Endothelial cell of umbilical vein (primary cell): ENCODE measurements at regions not wholly inside any gene's neighbourhood (a gene's known extent, or its start where the extent isn't known, plus 50 kb on each side); places are given as distances from the start of the nearest gene placed in this dataset.

Experiments
- BruUV-seq: library from RNA; stranded (reverse); fragments of 400-500 nt; replicated peaks from 2 replicates; lab custom pipeline; 2021; lab: Mats Ljungman, UMichigan
- CTCF ChIA-PET: fragments of 300-600, 350-600 bp; sonication (Branson Sonifier 250); formaldehyde crosslinking; loops from one replicate; lab custom pipeline; 2021; ENCODE audit warnings: antibody characterized with exemption, inconsistent platforms; lab: Charles Lee
- POLR2A ChIA-PET: fragments of 300-600, 350-600 bp; sonication (Branson Sonifier 250); formaldehyde crosslinking; loops from one replicate; lab custom pipeline; 2021; ENCODE audit warnings: antibody characterized with exemption, inconsistent platforms; lab: Charles Lee
- DNase-seq: peaks from one replicate; pipeline ENCODE4 v3.0.0-alpha.2; 2011; ENCODE audit warnings: low read depth, low spot score
- FAIRE-seq: peaks from 2 replicates; lab custom pipeline; 2011; peaks lifted over from hg19 to GRCh38; lab: Jason Lieb, UNC
- H2AFZ ChIP-seq: 2 replicates; pipeline ENCODE4 v1.6.0; 2012; ENCODE audit warnings: low read depth, low read length, control low read depth, inconsistent platforms
- H3K27ac ChIP-seq: 2 replicates; pipeline ENCODE4 v1.5.1; 2011; ENCODE audit warnings: low read depth, mild to moderate bottlenecking, control low read depth, low read length, moderate library complexity; ENCODE audit not compliant: insufficient read depth
- H3K27me3 ChIP-seq, 2 experiments: 2 replicates each; pipeline versions ENCODE4 v1.6.0 to v1.6.1; 2011; ENCODE audit warnings: low read length in 2 of 2, mixed read lengths in 1 of 2; ENCODE audit not compliant: control insufficient read depth in 2 of 2, insufficient read depth in 2 of 2
- H3K36me3 ChIP-seq, 2 experiments: 2 replicates in 1 of 2; 3 replicates in 1 of 2; pipeline ENCODE4 v1.5.1; 2011; ENCODE audit warnings: low read length in 2 of 2, mild to moderate bottlenecking in 1 of 2, moderate library complexity in 1 of 2; ENCODE audit not compliant: control insufficient read depth in 2 of 2, insufficient read depth in 2 of 2; ENCODE audit errors: extremely low read depth in 1 of 2
- H3K4me1 ChIP-seq: 3 replicates; pipeline ENCODE4 v1.5.1; 2011; ENCODE audit warnings: mild to moderate bottlenecking, low read length; ENCODE audit not compliant: control insufficient read depth, insufficient read depth; ENCODE audit errors: extremely low read depth
- H3K4me2 ChIP-seq: 2 replicates; pipeline ENCODE4 v1.6.1; 2011; ENCODE audit warnings: low read length, control low read depth, mixed read lengths; ENCODE audit not compliant: insufficient read depth
- H3K4me3 ChIP-seq, 3 experiments: fragments of 200-600 bp in 1 of 3; sonication (generic), shearing (Covaris generic) in 1 of 3; replicated peaks in 1 of 3; 2 replicates each; pipeline ENCODE4 v1.5.1; 2011 to 2016; ENCODE audit warnings: control low read depth in 3 of 3, low read length in 3 of 3, mild to moderate bottlenecking in 2 of 3, inconsistent platforms in 1 of 3, low read depth in 1 of 3, moderate library complexity in 1 of 3; ENCODE audit not compliant: insufficient read depth in 1 of 3
- H3K79me2 ChIP-seq: 2 replicates; pipeline ENCODE4 v1.6.0; 2012; ENCODE audit warnings: low read length, inconsistent platforms; ENCODE audit not compliant: control insufficient read depth, insufficient read depth
- H3K9ac ChIP-seq: replicated peaks from 2 replicates; pipeline ENCODE3; 2011; ENCODE audit warnings: low read length, control low read depth; ENCODE audit not compliant: insufficient read depth; ENCODE audit errors: extremely low read depth
- H3K9me1 ChIP-seq: replicated peaks from 3 replicates; pipeline ENCODE4 v1.6.0; 2011; ENCODE audit warnings: mild to moderate bottlenecking, low read length; ENCODE audit not compliant: control insufficient read depth, insufficient read depth; ENCODE audit errors: extremely low read depth
- H3K9me3 ChIP-seq: replicated peaks from 2 replicates; pipeline ENCODE4 v1.5.1; 2012; ENCODE audit warnings: low read length, inconsistent platforms; ENCODE audit not compliant: control insufficient read depth, insufficient read depth
- H4K20me1 ChIP-seq: replicated peaks from 2 replicates; pipeline ENCODE3; 2011; ENCODE audit warnings: mild to moderate bottlenecking, low read length; ENCODE audit not compliant: control insufficient read depth, insufficient read depth; ENCODE audit errors: extremely low read depth
- EZH2 ChIP-seq: IDR thresholded peaks from 2 replicates; pipeline ENCODE4 v1.6.1; 2012; ENCODE audit warnings: borderline replicate concordance, low read depth, mild to moderate bottlenecking, moderate library complexity, low read length, inconsistent platforms; ENCODE audit not compliant: severe bottlenecking
- FOS ChIP-seq: IDR thresholded peaks from 2 replicates; pipeline ENCODE4 v1.6.1; 2011; ENCODE audit warnings: mild to moderate bottlenecking, low read length, moderate library complexity, borderline replicate concordance; ENCODE audit not compliant: insufficient read depth
- GATA2 ChIP-seq: IDR thresholded peaks from 2 replicates; pipeline ENCODE4 v1.7.0; 2011; ENCODE audit warnings: low read depth, mild to moderate bottlenecking, moderate library complexity, mixed read lengths, low read length; ENCODE audit not compliant: insufficient read length, insufficient read depth
- JUN ChIP-seq: IDR thresholded peaks from 2 replicates; pipeline ENCODE4 v1.6.1; 2011; ENCODE audit warnings: borderline replicate concordance, low read depth; ENCODE audit not compliant: insufficient read length, insufficient read depth
- MYC ChIP-seq: IDR thresholded peaks from one replicate; pipeline ENCODE4 v1.6.1; 2011; ENCODE audit warnings: mild to moderate bottlenecking, low read depth, low read length
- POLR2A ChIP-seq: IDR thresholded peaks from 2 replicates; pipeline ENCODE4 v1.6.1; 2012; ENCODE audit warnings: low read depth, mild to moderate bottlenecking, control low read depth, low read length
- POLR2AphosphoS5 ChIP-seq: IDR thresholded peaks from 2 replicates; pipeline ENCODE4 v1.6.1; 2012; ENCODE audit warnings: low read depth, mild to moderate bottlenecking, control low read depth, low read length, moderate library complexity; ENCODE audit not compliant: insufficient read depth
- dilution Hi-C: fragments of 300-500 bp; cut with MboI; formaldehyde crosslinking; loops from one replicate; pipeline ENCODE4 v1.15.0; 2019; ENCODE audit warnings: low sequenced_read_pairs; ENCODE audit not compliant: extremely low pct_ligation_motif_present
- intact Hi-C: fragments of 100-400 bp; cut with micrococcal nuclease; formaldehyde crosslinking; loops from one replicate; pipeline ENCODE4 v1.10.0; 2022
- TF ChIP-seq, protein P1 (sequence below), 2 donors: IDR thresholded peaks; 1 replicate in 1 of 2; 2 replicates in 1 of 2; pipeline ENCODE4 v1.5.1; 2011; ENCODE audit warnings: low read length in 2 of 2, mild to moderate bottlenecking in 2 of 2, moderate library complexity in 2 of 2, control low read depth in 1 of 2, inconsistent platforms in 1 of 2, low read depth in 1 of 2; ENCODE audit not compliant: insufficient read depth in 1 of 2; ENCODE audit errors: extremely low read depth in 1 of 2
- TF ChIP-seq, protein P2 (sequence below): IDR thresholded peaks from 2 replicates; pipeline ENCODE4 v1.6.1; 2011; ENCODE audit not compliant: insufficient read depth, insufficient read length

DNA sequence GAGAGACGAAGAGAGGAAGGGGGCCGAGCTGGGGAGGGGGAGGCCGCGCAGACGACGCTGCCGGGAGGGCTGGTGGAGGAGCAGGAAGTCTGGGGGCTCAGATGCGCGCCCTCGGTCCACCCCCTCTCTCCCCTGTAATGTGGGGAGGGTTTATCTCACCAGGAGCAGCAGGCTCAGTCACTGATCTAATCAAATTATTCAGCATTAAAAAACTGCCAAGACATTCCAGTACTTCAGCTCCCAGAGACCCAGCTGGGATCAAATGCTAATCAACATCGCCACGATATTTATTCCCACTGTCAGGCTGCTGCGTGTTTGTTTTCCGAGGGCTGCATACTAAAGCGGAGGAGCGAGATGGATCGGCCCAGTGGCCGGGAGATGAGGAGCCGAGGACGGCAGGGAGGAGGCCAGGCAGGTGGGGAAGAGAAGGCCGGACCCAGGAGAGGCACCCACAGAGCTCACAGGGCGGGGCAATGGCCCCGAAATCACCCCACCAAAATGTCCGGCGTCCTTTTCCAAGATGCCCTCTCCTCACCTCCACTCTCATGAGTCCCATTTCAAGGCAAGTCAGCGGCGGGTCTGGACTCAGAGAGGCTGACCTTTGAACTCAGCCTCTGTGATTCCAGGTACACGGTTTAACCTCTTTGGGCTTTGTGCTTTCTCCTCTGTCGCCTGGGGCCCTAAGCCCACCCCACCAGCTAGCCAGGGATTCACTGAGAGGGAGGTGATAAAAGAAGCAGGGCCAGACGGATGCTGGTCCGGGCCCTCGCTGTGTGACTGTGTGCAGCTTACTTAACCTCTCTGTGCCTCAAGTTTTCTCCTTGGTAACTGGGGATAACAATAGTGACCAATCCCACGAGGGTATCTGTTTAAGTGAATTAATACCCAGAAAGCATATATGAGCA is 502.1 kb downstream of the MN1 start:
- Histone ChIP-seq H3K9me3 (no peaks in the 10 kb centered on the region), H3K4me1 (peaks cover 27% of the 10 kb centered on the region), H3K9me1 (no peaks in the 10 kb centered on the region), H3K79me2 (no peaks in the 10 kb centered on the region), H3K9ac (peak overlapping the region; percentile 33), H4K20me1 (no peaks in the 10 kb centered on the region), H3K36me3 (no peaks in the 10 kb centered on the region), H3K4me2 (peak overlapping the region; percentile 63), H2AFZ (peak overlapping the region; percentile 59), H3K27ac (peak overlapping the region; percentile 40), H3K27me3 (no peaks in the 10 kb centered on the region), H3K4me3 (peak overlapping the region in 2 of 3 experiments; percentile 3 to 34)
- TF ChIP-seq JUN (no peak), EZH2 (no peak), GATA2 (peak; percentile 27), FOS (no peak), POLR2AphosphoS5 (peak; percentile 19), POLR2A (peak; percentile 54), MYC (no peak)
- TF ChIP-seq, protein P1, sequence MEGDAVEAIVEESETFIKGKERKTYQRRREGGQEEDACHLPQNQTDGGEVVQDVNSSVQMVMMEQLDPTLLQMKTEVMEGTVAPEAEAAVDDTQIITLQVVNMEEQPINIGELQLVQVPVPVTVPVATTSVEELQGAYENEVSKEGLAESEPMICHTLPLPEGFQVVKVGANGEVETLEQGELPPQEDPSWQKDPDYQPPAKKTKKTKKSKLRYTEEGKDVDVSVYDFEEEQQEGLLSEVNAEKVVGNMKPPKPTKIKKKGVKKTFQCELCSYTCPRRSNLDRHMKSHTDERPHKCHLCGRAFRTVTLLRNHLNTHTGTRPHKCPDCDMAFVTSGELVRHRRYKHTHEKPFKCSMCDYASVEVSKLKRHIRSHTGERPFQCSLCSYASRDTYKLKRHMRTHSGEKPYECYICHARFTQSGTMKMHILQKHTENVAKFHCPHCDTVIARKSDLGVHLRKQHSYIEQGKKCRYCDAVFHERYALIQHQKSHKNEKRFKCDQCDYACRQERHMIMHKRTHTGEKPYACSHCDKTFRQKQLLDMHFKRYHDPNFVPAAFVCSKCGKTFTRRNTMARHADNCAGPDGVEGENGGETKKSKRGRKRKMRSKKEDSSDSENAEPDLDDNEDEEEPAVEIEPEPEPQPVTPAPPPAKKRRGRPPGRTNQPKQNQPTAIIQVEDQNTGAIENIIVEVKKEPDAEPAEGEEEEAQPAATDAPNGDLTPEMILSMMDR (IDR thresholded peaks at IDR 0.05; ENCODE audit: extremely low read depth in 1 of 2, insufficient read depth in 1 of 2, low read depth in 1 of 2, low read length in 2 of 2) = no peak
- TF ChIP-seq, protein P2, sequence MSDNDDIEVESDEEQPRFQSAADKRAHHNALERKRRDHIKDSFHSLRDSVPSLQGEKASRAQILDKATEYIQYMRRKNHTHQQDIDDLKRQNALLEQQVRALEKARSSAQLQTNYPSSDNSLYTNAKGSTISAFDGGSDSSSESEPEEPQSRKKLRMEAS = no peak
- CTCF ChIA-PET = interaction anchor here (1.1 kb wide), 1 partner anchor 10 kb away, joined by 3 read pairs; no protein-coding TSS in a partner anchor
- intact Hi-C loops (loop anchor here (1.0 to 5.0 kb wide), 3 partner anchors 60 to 182 kb away; no protein-coding TSS in a partner anchor), dilution Hi-C loops (no loop called here)
- peak; percentile 80 for FAIRE-seq
- DNase-seq = peak; percentile 85
- POLR2A ChIA-PET = no interaction called here
- no TSS peak for BruUV-seq
